Bronchial epithelial cell (primary cell): ENCODE measurements at regions not wholly inside any gene's neighbourhood (a gene's known extent, or its start where the extent isn't known, plus 50 kb on each side); places are given as distances from the start of the nearest gene placed in this dataset.
A peak's percentile ranks its signal among the peaks of the same experiment; 100 is the strongest.

ENCODE experiments used
- DNase-seq: peaks from one replicate; pipeline ENCODE4 v3.0.0-alpha.2; 2010; ENCODE audit warnings: low read depth
- FAIRE-seq: peaks from 2 replicates; lab custom pipeline; 2011; peaks lifted over from hg19 to GRCh38; lab: Jason Lieb, UNC
- H3K27me3 ChIP-seq: 2 replicates; pipeline ENCODE4 v1.5.1; 2011; ENCODE audit warnings: low read length; ENCODE audit not compliant: control insufficient read depth, insufficient read depth
- H3K36me3 ChIP-seq: 2 replicates; pipeline ENCODE4 v1.5.1; 2011; ENCODE audit warnings: low read length; ENCODE audit not compliant: control insufficient read depth, insufficient read depth
- H3K4me3 ChIP-seq: 2 replicates; pipeline ENCODE4 v1.5.1; 2011; ENCODE audit warnings: mild to moderate bottlenecking, low read depth, low read length, control low read depth
- CTCF ChIP-seq: IDR thresholded peaks from 2 replicates; pipeline ENCODE4 v1.5.1; 2011; ENCODE audit warnings: mild to moderate bottlenecking, moderate library complexity, low read length, control low read depth, inconsistent platforms; ENCODE audit not compliant: insufficient read depth, severe bottlenecking

GRCh38 chr13:93060144-93060543 lies 166.5 kb upstream of the GPC6 start:
- no peak for DNase-seq
- FAIRE-seq = no peak
- Histone ChIP-seq H3K4me3 (no peak overlapping the region), H3K36me3 (no peaks in the 10 kb centered on the region), H3K27me3 (no peaks in the 10 kb centered on the region)
- TF ChIP-seq CTCF = no peak

GRCh38 chr13:93066187-93066586 lies 160.4 kb upstream of the GPC6 start:
- peak; percentile 26 for DNase-seq
- no peak for FAIRE-seq
- no peak for TF ChIP-seq CTCF
- H3K27me3 ChIP-seq = no peaks in the 10 kb centered on the region
- H3K36me3 ChIP-seq = no peaks in the 10 kb centered on the region
- H3K4me3 ChIP-seq = no peak overlapping the region

GRCh38 chr13:93079294-93079693 lies 147.3 kb upstream of the GPC6 start:
- DNase-seq (peak; percentile 4), FAIRE-seq (no peak)
- no peaks in the 10 kb centered on the region for H3K27me3 ChIP-seq
- no peak for TF ChIP-seq CTCF
- no peak overlapping the region for H3K4me3 ChIP-seq
- H3K36me3 ChIP-seq = no peaks in the 10 kb centered on the region

DNA sequence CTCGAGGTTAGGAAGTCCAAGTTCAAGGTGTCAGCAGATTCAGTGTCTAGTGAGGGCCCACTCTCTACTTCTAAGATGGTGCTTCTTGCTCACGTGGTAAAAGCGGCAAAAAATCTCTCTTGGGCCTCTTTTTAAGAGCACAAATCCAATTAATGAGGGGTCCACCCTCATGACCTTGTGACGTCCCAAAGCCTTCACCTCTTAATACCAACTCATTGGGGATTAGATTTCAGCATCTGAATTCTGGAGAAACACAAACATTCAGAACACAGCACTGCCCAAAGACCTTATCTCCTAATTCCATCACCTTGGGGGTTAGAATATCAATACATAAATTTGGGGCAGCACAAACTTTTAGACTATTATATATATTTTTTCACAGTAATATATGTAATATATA lies 146.4 kb upstream of the GPC6 start:
- FAIRE-seq (no peak), DNase-seq (no peak)
- H3K27me3 ChIP-seq = no peaks in the 10 kb centered on the region
- H3K36me3 ChIP-seq = no peaks in the 10 kb centered on the region
- no peak overlapping the region for H3K4me3 ChIP-seq
- TF ChIP-seq CTCF = no peak

DNA sequence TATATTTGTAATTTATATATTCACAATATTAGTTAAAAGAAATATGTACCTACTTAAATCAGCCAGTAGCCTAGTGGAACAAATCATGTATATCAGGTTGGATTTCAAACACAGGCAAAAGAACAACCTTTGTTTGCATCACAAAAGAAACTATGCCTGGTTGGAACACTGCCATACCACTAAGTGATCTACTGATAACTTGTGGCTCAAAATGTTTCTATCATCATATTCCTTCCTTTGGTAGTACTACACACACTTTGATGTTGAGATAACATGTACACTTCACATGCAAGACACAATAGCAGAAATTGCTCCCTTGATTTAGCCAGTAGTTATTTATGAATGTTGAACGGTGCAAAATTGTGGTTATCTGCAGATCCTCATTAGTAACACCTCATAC lies 146.0 kb upstream of the GPC6 start:
- H3K27me3 ChIP-seq = no peaks in the 10 kb centered on the region
- no peak for TF ChIP-seq CTCF
- FAIRE-seq = no peak
- peak; percentile 33 for DNase-seq
- no peak overlapping the region for H3K4me3 ChIP-seq
- H3K36me3 ChIP-seq = no peaks in the 10 kb centered on the region

- DNase-seq = no peak
- H3K27me3 ChIP-seq = no peaks in the 10 kb centered on the region
Observed at GRCh38 chr13:93086329-93086728, 140.3 kb upstream of the GPC6 start.

More at GRCh38 chr13:93086329-93086728, 140.3 kb upstream of the GPC6 start:
- Histone ChIP-seq H3K36me3 (no peaks in the 10 kb centered on the region), H3K4me3 (no peak overlapping the region)
- FAIRE-seq = no peak
- no peak for TF ChIP-seq CTCF
